HepG2 (cell line): ENCODE measurements at regions not wholly inside any gene's neighbourhood (a gene's known extent, or its start where the extent isn't known, plus 50 kb on each side); places are given as distances from the start of the nearest gene placed in this dataset.
"Not testable (repeated sequence)": the region's sequence is repeated elsewhere in the genome, so short reads cannot be mapped to it uniquely, and the experiment has no call there.

Experiments
- ATAC-seq: fragments of 200-7000 bp; cut with Tn5 transposase; 3 replicates; pipeline ENCODE4 v1.9.1; 2020; ENCODE audit warnings: mild to moderate bottlenecking, moderate library complexity
- BruUV-seq: library from RNA; stranded (reverse); fragments of 400-500 nt; replicated peaks from 2 replicates; lab custom pipeline; 2021; lab: Mats Ljungman, UMichigan
- CTCF ChIA-PET: fragments of 300-600 bp; formaldehyde crosslinking; extraction: SDS; loops from one replicate; lab custom pipeline; 2021; ENCODE audit warnings: low total read pairs, inconsistent platforms, low intra/inter-chr PET ratio; lab: Yijun Ruan, JAX
- POLR2A ChIA-PET: fragments of 350-600 bp; sonication (Branson Sonifier 250); formaldehyde crosslinking; loops from one replicate; lab custom pipeline; 2020; ENCODE audit warnings: antibody characterized with exemption, inconsistent platforms; lab: Yijun Ruan, JAX
- DNase-seq: peaks from one replicate; pipeline ENCODE4 v3.0.0-alpha.2; 2015; ENCODE audit warnings: low spot score
- FAIRE-seq: peaks from 3 replicates; lab custom pipeline; 2011; peaks lifted over from hg19 to GRCh38; lab: Jason Lieb, UNC
- H2AFZ ChIP-seq: one replicate; pipeline ENCODE4 v1.6.1; 2011; ENCODE audit warnings: low read length, inconsistent platforms
- H3K27ac ChIP-seq: fragments of 300-600 bp; 3 replicates; pipeline ENCODE4 v1.8.0; 2011; ENCODE audit warnings: mixed run types, mild to moderate bottlenecking, mixed read lengths, low read length, inconsistent platforms; ENCODE audit not compliant: insufficient read depth; ENCODE audit errors: extremely low read length
- H3K27me3 ChIP-seq, 2 experiments: fragments of 200-600 bp in 1 of 2; 2 replicates in 1 of 2; 3 replicates in 1 of 2; pipeline versions ENCODE4 v1.6.0 to v1.8.0; 2011; ENCODE audit warnings: low read length in 2 of 2, mild to moderate bottlenecking in 2 of 2, moderate library complexity in 2 of 2, inconsistent platforms in 1 of 2; ENCODE audit not compliant: insufficient read depth in 2 of 2, control insufficient read depth in 1 of 2
- H3K36me3 ChIP-seq, 2 experiments: fragments of 200-600 bp in 1 of 2; replicated peaks in 1 of 2; 2 replicates in 1 of 2; 3 replicates in 1 of 2; pipeline versions ENCODE4 v1.5.1 to v1.8.0; 2011; ENCODE audit warnings: low read length in 2 of 2, inconsistent platforms in 1 of 2; ENCODE audit not compliant: insufficient read depth in 2 of 2, control insufficient read depth in 1 of 2
- H3K4me1 ChIP-seq: 2 replicates; pipeline ENCODE4 v1.5.1; 2012; ENCODE audit warnings: low read length, inconsistent platforms; ENCODE audit not compliant: insufficient read depth
- H3K4me2 ChIP-seq: 2 replicates; pipeline ENCODE4 v1.6.0; 2011; ENCODE audit warnings: low read depth, low read length, inconsistent platforms
- H3K4me3 ChIP-seq, 3 experiments: fragments of 200-600 bp in 1 of 3; sonication (generic), shearing (Covaris generic) in 1 of 3; replicated peaks in 1 of 3; 2 replicates each; pipeline ENCODE4 v1.5.1; 2011 to 2016; ENCODE audit warnings: low read length in 3 of 3, inconsistent platforms in 2 of 3, low read depth in 2 of 3, mild to moderate bottlenecking in 2 of 3, control low read depth in 1 of 3, mixed read lengths in 1 of 3; ENCODE audit not compliant: insufficient read depth in 1 of 3
- H3K79me2 ChIP-seq: one replicate; pipeline ENCODE4 v1.6.1; 2011; ENCODE audit warnings: low read length, inconsistent platforms; ENCODE audit not compliant: insufficient read depth
- H3K9ac ChIP-seq: 2 replicates; pipeline ENCODE4 v1.6.0; 2011; ENCODE audit warnings: mild to moderate bottlenecking, low read depth, low read length, inconsistent platforms; ENCODE audit not compliant: insufficient read depth
- H3K9me3 ChIP-seq: 2 replicates; pipeline ENCODE4 v1.5.1; 2012; ENCODE audit warnings: mild to moderate bottlenecking, low read length
- H4K20me1 ChIP-seq: 2 replicates; pipeline ENCODE4 v1.6.0; 2011; ENCODE audit warnings: inconsistent platforms, mild to moderate bottlenecking, low read length, moderate library complexity; ENCODE audit not compliant: insufficient read depth
- CEBPZ ChIP-seq: IDR thresholded peaks from 2 replicates; pipeline ENCODE4 v1.6.1; 2012; ENCODE audit warnings: low read length, improper control_type of control experiment
- RAD21 ChIP-seq: fragments of 450-650 bp; formaldehyde crosslinking; IDR thresholded peaks from 2 replicates; pipeline ENCODE4 v1.5.0; 2020; ENCODE audit warnings: mild to moderate bottlenecking
- RORA ChIP-seq: sonication (generic); formaldehyde crosslinking; IDR thresholded peaks from 2 replicates; pipeline ENCODE4 v1.5.0; 2020; ENCODE audit warnings: mild to moderate bottlenecking, missing genetic modification reagents, moderate library complexity
- SALL2 ChIP-seq: sonication (generic); formaldehyde crosslinking; IDR thresholded peaks from 2 replicates; pipeline ENCODE4 v1.8.1; 2023; ENCODE audit warnings: mild to moderate bottlenecking, missing genetic modification reagents, inconsistent platforms
- SP2 ChIP-seq: sonication (generic); formaldehyde crosslinking; IDR thresholded peaks from 2 replicates; pipeline ENCODE4 v1.5.1; 2020; ENCODE audit warnings: mild to moderate bottlenecking, missing genetic modification reagents
- ZNF331 ChIP-seq: sonication (generic); formaldehyde crosslinking; IDR thresholded peaks from 2 replicates; pipeline ENCODE4 v1.4.0; 2020; ENCODE audit warnings: missing genetic modification reagents
- WGBS: methylation state at CpG from one replicate; pipeline ENCODE4 v1.1.6; 2017; ENCODE audit warnings: low lambda C conversion rate; 5-methylcytosine and 5-hydroxymethylcytosine counted together
- in situ Hi-C: cut with HindIII; loops from 2 replicates; pipeline ENCODE4 v1.10.0; 2017; ENCODE audit warnings: low pct_unique_long_range_greater_than_20kb; ENCODE audit not compliant: extremely low pct_ligation_motif_present
- intact Hi-C: fragments of 100-400 bp; cut with micrococcal nuclease; formaldehyde crosslinking; loops from one replicate; pipeline ENCODE4 v1.10.0; 2022; ENCODE audit not compliant: unreplicated experiment
- TF ChIP-seq, protein P1 (sequence below): sonication (generic); formaldehyde crosslinking; IDR thresholded peaks from 2 replicates; pipeline ENCODE4 v1.4.0; 2020; ENCODE audit warnings: mild to moderate bottlenecking, missing genetic modification reagents

- TF ChIP-seq RAD21 (CRISPR knock-in tag): no peak
- no peak for TF ChIP-seq ZNF331 (CRISPR knock-in tag)
- TF ChIP-seq, protein P1, sequence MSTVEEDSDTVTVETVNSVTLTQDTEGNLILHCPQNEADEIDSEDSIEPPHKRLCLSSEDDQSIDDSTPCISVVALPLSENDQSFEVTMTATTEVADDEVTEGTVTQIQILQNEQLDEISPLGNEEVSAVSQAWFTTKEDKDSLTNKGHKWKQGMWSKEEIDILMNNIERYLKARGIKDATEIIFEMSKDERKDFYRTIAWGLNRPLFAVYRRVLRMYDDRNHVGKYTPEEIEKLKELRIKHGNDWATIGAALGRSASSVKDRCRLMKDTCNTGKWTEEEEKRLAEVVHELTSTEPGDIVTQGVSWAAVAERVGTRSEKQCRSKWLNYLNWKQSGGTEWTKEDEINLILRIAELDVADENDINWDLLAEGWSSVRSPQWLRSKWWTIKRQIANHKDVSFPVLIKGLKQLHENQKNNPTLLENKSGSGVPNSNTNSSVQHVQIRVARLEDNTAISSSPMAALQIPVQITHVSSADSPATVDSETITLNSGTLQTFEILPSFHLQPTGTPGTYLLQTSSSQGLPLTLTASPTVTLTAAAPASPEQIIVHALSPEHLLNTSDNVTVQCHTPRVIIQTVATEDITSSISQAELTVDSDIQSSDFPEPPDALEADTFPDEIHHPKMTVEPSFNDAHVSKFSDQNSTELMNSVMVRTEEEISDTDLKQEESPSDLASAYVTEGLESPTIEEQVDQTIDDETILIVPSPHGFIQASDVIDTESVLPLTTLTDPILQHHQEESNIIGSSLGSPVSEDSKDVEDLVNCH (CRISPR knock-in tag): no peak
- no peak for TF ChIP-seq RORA (CRISPR knock-in tag)
- no peak for TF ChIP-seq CEBPZ
- no peak for TF ChIP-seq SALL2 (CRISPR knock-in tag)
- TF ChIP-seq SP2 (CRISPR knock-in tag): no peak
- H3K27me3 ChIP-seq: no peaks in the 10 kb centered on the region; a peak in 2 of 5 replicates
- H3K4me2 ChIP-seq: no peak overlapping the region
- H3K36me3 ChIP-seq: no peaks in the 10 kb centered on the region
- WGBS: no CpG with 5 or more reads among the region's 3 CpGs
- ChIA-PET POLR2A (no interaction called here), CTCF (no interaction called here)
- H3K9me3 ChIP-seq: no peaks in the 10 kb centered on the region
- in situ Hi-C loops: no loop called here
- H4K20me1 ChIP-seq: no peaks in the 10 kb centered on the region
- no peak overlapping the region for H3K4me3 ChIP-seq
- H2AFZ ChIP-seq: no peak overlapping the region
- intact Hi-C loops: no loop called here
- no peak overlapping the region for H3K9ac ChIP-seq
- H3K79me2 ChIP-seq: no peaks in the 10 kb centered on the region
- FAIRE-seq (no peak), DNase-seq (no peak), ATAC-seq (no peak)
- peaks cover 10% of the 10 kb centered on the region for H3K4me1 ChIP-seq
- no peak overlapping the region for H3K27ac ChIP-seq
- BruUV-seq: no TSS peak
Measured at GRCh38 chr5:99010294-99010693, 81.5 kb upstream of the CHD1 start.

DNA sequence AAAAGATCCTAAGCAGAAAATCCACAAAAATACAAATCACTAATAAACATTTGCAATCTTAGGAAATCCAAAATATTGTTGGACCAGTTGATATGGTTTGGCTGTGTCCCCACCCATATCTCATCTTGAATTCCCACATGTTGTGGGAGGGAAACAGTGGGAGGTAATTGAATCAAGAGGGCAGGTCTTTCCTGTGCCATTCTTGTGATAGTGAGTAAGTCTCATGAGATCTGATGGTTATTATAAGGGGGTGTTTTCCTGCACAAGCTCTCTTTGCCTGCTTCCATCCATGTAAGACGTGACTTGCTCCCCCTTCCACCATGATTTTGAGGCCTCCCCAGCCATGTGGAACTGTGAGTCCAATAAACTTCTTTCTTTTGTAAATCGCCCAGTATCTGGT is 79.2 kb upstream of the CHD1 start:
- H3K27ac ChIP-seq, FAIRE-seq, BruUV-seq, H3K36me3 ChIP-seq, H4K20me1 ChIP-seq, H3K79me2 ChIP-seq, POLR2A ChIA-PET, DNase-seq, ATAC-seq, H2AFZ ChIP-seq, intact Hi-C loops, H3K27me3 ChIP-seq, H3K9me3 ChIP-seq, H3K9ac ChIP-seq, CTCF ChIA-PET, in situ Hi-C loops, H3K4me2 ChIP-seq, H3K4me3 ChIP-seq: not testable (repeated sequence)
- 14% methylated on average over 2 of the region's 2 CpGs for WGBS
- peaks cover 19% of the 10 kb centered on the region for H3K4me1 ChIP-seq
